K562 (cell line): ENCODE measurements at regions not wholly inside any gene's neighbourhood (a gene's known extent, or its start where the extent isn't known, plus 50 kb on each side); places are given as distances from the start of the nearest gene placed in this dataset.

Experiments used
- ATAC-seq: fragments of 200-7000 bp; cut with Tn5 transposase; 3 replicates; pipeline ENCODE4 v1.9.1; 2020; ENCODE audit warnings: moderate library complexity
- BruUV-seq: library from RNA; stranded (reverse); fragments of 400-500 nt; replicated peaks from 2 replicates; lab custom pipeline; 2021; lab: Mats Ljungman, UMichigan
- CTCF ChIA-PET: fragments of 300-600 bp; formaldehyde crosslinking; extraction: SDS; loops from one replicate; lab custom pipeline; 2021; ENCODE audit warnings: low intra/inter-chr PET ratio; lab: Yijun Ruan, JAX
- POLR2A ChIA-PET: fragments of 300-600, 350-650 bp; sonication (Branson Sonifier 250); formaldehyde crosslinking; extraction: SDS; loops from one replicate; lab custom pipeline; 2021; ENCODE audit warnings: antibody characterized with exemption, inconsistent platforms; lab: Yijun Ruan, JAX
- DNase-seq, 4 experiments: peaks; one replicate each; pipeline versions ENCODE4 v3.0.0 to v3.0.0-alpha.2; 2011 to 2018; ENCODE audit warnings: low spot score in 3 of 4, mixed read lengths in 3 of 4; ENCODE audit errors: extremely low read depth in 1 of 4
- FAIRE-seq: peaks from 2 replicates; lab custom pipeline; 2011; peaks lifted over from hg19 to GRCh38; lab: Jason Lieb, UNC
- H2AFZ ChIP-seq: 2 replicates; pipeline ENCODE4 v1.6.0; 2011; ENCODE audit warnings: low read depth, low read length, control low read depth, inconsistent platforms
- H3K27ac ChIP-seq: fragments of 200-600 bp; 3 replicates; pipeline ENCODE4 v1.8.0; 2011; ENCODE audit warnings: low read depth, mild to moderate bottlenecking, control low read depth, inconsistent platforms, low read length, moderate library complexity, mixed read lengths; ENCODE audit errors: extremely low read depth
- H3K27me3 ChIP-seq, 2 experiments: fragments of 300-600 bp in 1 of 2; 2 replicates in 1 of 2; 3 replicates in 1 of 2; pipeline versions ENCODE4 v1.6.0 to v1.8.0; 2011; ENCODE audit warnings: inconsistent platforms in 2 of 2, low read length in 2 of 2, mild to moderate bottlenecking in 1 of 2, mixed read lengths in 1 of 2, moderate library complexity in 1 of 2; ENCODE audit not compliant: control insufficient read depth in 2 of 2, insufficient read depth in 2 of 2
- H3K36me3 ChIP-seq: fragments of 300-600 bp; 3 replicates; pipeline ENCODE4 v1.8.0; 2011; ENCODE audit warnings: mild to moderate bottlenecking, low read length, inconsistent platforms; ENCODE audit not compliant: control insufficient read depth, insufficient read depth
- H3K4me1 ChIP-seq, 2 experiments: fragments of 200-600 bp in 1 of 2; replicated peaks in 1 of 2; 2 replicates in 1 of 2; 3 replicates in 1 of 2; pipeline versions ENCODE4 v1.5.1 to v1.8.0; 2011; ENCODE audit warnings: inconsistent platforms in 2 of 2, low read length in 2 of 2, mild to moderate bottlenecking in 1 of 2, mixed read lengths in 1 of 2, moderate library complexity in 1 of 2; ENCODE audit not compliant: control insufficient read depth in 2 of 2, insufficient read depth in 2 of 2
- H3K4me2 ChIP-seq: 2 replicates; pipeline ENCODE4 v1.6.1; 2011; ENCODE audit warnings: low read length, control low read depth, inconsistent platforms, mixed read lengths; ENCODE audit not compliant: insufficient read depth
- H3K4me3 ChIP-seq: fragments of 200-600 bp; sonication (generic), shearing (Covaris generic); 2 replicates; pipeline ENCODE4 v1.5.1; 2016; ENCODE audit warnings: control low read depth, inconsistent platforms
- H3K79me2 ChIP-seq: fragments of 200-600 bp; 3 replicates; pipeline ENCODE4 v1.8.0; 2011; ENCODE audit warnings: low read length, inconsistent platforms; ENCODE audit not compliant: control insufficient read depth, insufficient read depth
- H3K9ac ChIP-seq, 2 experiments: 2 replicates each; pipeline versions ENCODE4 v1.6.0 to v1.6.1; 2011; ENCODE audit warnings: low read depth in 2 of 2, low read length in 2 of 2, control low read depth in 1 of 2, inconsistent platforms in 1 of 2, mild to moderate bottlenecking in 1 of 2, mixed read lengths in 1 of 2; ENCODE audit not compliant: insufficient read depth in 1 of 2
- H3K9me1 ChIP-seq: one replicate; pipeline ENCODE4 v1.6.0; 2011; ENCODE audit warnings: inconsistent platforms, mild to moderate bottlenecking, low read length, moderate library complexity; ENCODE audit not compliant: control insufficient read depth, insufficient read depth
- H3K9me3 ChIP-seq: replicated peaks from 2 replicates; pipeline ENCODE4 v1.5.1; 2011; ENCODE audit warnings: low read depth, low read length, inconsistent platforms; ENCODE audit not compliant: control insufficient read depth, insufficient read depth
- H4K20me1 ChIP-seq: replicated peaks from 2 replicates; pipeline ENCODE4 v1.6.1; 2011; ENCODE audit warnings: low read length, inconsistent platforms, mixed read lengths; ENCODE audit not compliant: control insufficient read depth, insufficient read depth
- BMI1 ChIP-seq: fragments of 150-350 bp; IDR thresholded peaks from 2 replicates; pipeline ENCODE4 v1.6.1; 2014; ENCODE audit warnings: low read length
- DNMT1 ChIP-seq: fragments of 450-650 bp; IDR thresholded peaks from 2 replicates; pipeline ENCODE4 v1.6.1; 2016; ENCODE audit warnings: antibody characterized with exemption, mild to moderate bottlenecking
- HMG20A ChIP-seq: fragments of 450-650 bp; formaldehyde crosslinking; conservative IDR thresholded peaks from 2 replicates; pipeline ENCODE4 v1.4.0; 2020; ENCODE audit warnings: mild to moderate bottlenecking, mixed read lengths
- NCOA1 ChIP-seq: fragments of 450-650 bp; IDR thresholded peaks from 2 replicates; pipeline ENCODE4 v1.6.1; 2016; ENCODE audit warnings: low read depth
- NR2F6 ChIP-seq: fragments of 450-650 bp; formaldehyde crosslinking; IDR thresholded peaks from 2 replicates; pipeline ENCODE4 v1.4.0; 2020; ENCODE audit warnings: mild to moderate bottlenecking
- STAG1 ChIP-seq: sonication (generic); formaldehyde crosslinking; IDR thresholded peaks from 2 replicates; pipeline ENCODE4 v1.5.0; 2020; ENCODE audit warnings: missing genetic modification reagents, borderline replicate concordance
- TAL1 ChIP-seq: fragments of 450-650 bp; IDR thresholded peaks from 2 replicates; pipeline ENCODE4 v1.6.1; 2016; ENCODE audit warnings: mild to moderate bottlenecking
- ZBTB7A ChIP-seq: IDR thresholded peaks from 2 replicates; pipeline ENCODE4 v1.6.1; 2011; ENCODE audit warnings: low read depth, mild to moderate bottlenecking, low read length, moderate library complexity, borderline replicate concordance; ENCODE audit not compliant: control insufficient read depth
- ZFP30 ChIP-seq: fragments of 250-450 bp; sonication (Bioruptor Pico); IDR thresholded peaks from 2 replicates; pipeline ENCODE4 v1.8.0; 2022; ENCODE audit warnings: moderate library complexity, mild to moderate bottlenecking, inconsistent platforms, borderline replicate concordance
- ZNF165 ChIP-seq: fragments of 250-450 bp; sonication (Bioruptor Pico); IDR thresholded peaks from 2 replicates; pipeline ENCODE4 v1.4.0; 2020; ENCODE audit warnings: borderline replicate concordance
- ZNF431 ChIP-seq: sonication (generic); formaldehyde crosslinking; IDR thresholded peaks from 2 replicates; pipeline ENCODE4 v1.8.0; 2022; ENCODE audit warnings: mild to moderate bottlenecking, missing genetic modification reagents
- WGBS: fragments of 100-300 bp; shearing (Covaris generic); methylation state at CpG from one replicate; pipeline ENCODE4 v1.1.6; 2016; ENCODE audit warnings: low coverage, mixed read lengths; ENCODE audit not compliant: insufficient coverage; ENCODE audit errors: missing lambda C conversion rate; 5-methylcytosine and 5-hydroxymethylcytosine counted together
- in situ Hi-C: fragments of 300-500 bp; cut with MboI; formaldehyde crosslinking; loops from 4 replicates; pipeline ENCODE4 v1.15.0; 2018; ENCODE audit warnings: inconsistent platforms, mixed read lengths
- intact Hi-C: fragments of 100-400 bp; cut with micrococcal nuclease; formaldehyde crosslinking; loops from 2 replicates; pipeline ENCODE4 v1.14.2; 2022
- TF ChIP-seq, protein P1 (sequence below), 2 experiments: fragments of 450-650 bp; conservative IDR thresholded peaks; 2 replicates each; pipeline ENCODE4 v1.6.1; 2017; ENCODE audit warnings: mild to moderate bottlenecking in 2 of 2, moderate library complexity in 2 of 2

DNA sequence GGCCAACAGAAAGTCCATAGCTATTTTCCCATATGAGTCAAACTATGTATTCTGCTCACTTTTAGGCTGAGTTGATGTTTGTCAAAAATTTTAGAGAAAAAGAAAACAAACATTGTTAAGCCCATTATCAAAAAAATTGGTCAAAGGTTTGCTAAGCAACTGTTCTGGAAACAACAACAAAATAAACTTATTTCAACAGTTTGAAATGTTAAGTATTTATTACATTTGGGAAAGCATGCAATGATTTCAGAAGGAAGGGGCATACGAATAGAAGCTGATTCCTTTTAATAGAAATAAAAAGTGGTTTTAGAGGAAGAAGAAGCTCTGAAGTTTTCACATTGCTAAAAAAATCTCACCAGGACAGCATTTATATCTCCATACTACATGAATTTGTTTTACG lies 1837.5 kb upstream of the CELF4 start:
- CTCF ChIA-PET, result no interaction called here
- POLR2A ChIA-PET, result no interaction called here
- Histone ChIP-seq H3K36me3 (no peaks in the 10 kb centered on the region), H4K20me1 (no peaks in the 10 kb centered on the region), H2AFZ (no peak overlapping the region)
- intact Hi-C loops, result no loop called here
- ATAC-seq, result no peak
- 2% methylated on average over 2 of the region's 2 CpGs for WGBS
- no peak for TF ChIP-seq DNMT1
- TF ChIP-seq NCOA1, result no peak
- TF ChIP-seq ZFP30 (CRISPR knock-in tag), result no peak
- no peak for TF ChIP-seq BMI1
- TF ChIP-seq NR2F6 (CRISPR knock-in tag), result no peak
- TF ChIP-seq ZNF431, result no peak
- no peak for TF ChIP-seq HMG20A (CRISPR knock-in tag)
- TF ChIP-seq, protein P1, sequence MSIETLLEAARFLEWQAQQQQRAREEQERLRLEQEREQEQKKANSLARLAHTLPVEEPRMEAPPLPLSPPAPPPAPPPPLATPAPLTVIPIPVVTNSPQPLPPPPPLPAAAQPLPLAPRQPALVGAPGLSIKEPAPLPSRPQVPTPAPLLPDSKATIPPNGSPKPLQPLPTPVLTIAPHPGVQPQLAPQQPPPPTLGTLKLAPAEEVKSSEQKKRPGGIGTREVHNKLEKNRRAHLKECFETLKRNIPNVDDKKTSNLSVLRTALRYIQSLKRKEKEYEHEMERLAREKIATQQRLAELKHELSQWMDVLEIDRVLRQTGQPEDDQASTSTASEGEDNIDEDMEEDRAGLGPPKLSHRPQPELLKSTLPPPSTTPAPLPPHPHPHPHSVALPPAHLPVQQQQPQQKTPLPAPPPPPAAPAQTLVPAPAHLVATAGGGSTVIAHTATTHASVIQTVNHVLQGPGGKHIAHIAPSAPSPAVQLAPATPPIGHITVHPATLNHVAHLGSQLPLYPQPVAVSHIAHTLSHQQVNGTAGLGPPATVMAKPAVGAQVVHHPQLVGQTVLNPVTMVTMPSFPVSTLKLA (conservative IDR thresholded peaks at IDR 0.05), result no peak
- no peak for TF ChIP-seq TAL1
- TF ChIP-seq ZNF165 (CRISPR knock-in tag), result no peak
- no peak for TF ChIP-seq ZBTB7A
- no peak for TF ChIP-seq STAG1 (CRISPR knock-in tag)
- TF ChIP-seq, all 486 proteins: peak for 0
- Histone ChIP-seq H3K9me3 (no peaks in the 10 kb centered on the region), H3K4me2 (no peak overlapping the region), H3K4me1 (no peaks in the 10 kb centered on the region), H3K9ac (no peak overlapping the region), H3K27me3 (no peaks in the 10 kb centered on the region), H3K79me2 (no peaks in the 10 kb centered on the region), H3K27ac (no peak overlapping the region), H3K4me3 (no peak overlapping the region), H3K9me1 (no peaks in the 10 kb centered on the region)
- no TSS peak for BruUV-seq
- in situ Hi-C loops, result no loop called here
- DNase-seq (no peak), FAIRE-seq (no peak)
